ENCODE measurements at regions not wholly inside any gene's neighbourhood (a gene's known extent, or its start where the extent isn't known, plus 50 kb on each side); places are given as distances from the start of the nearest gene placed in this dataset.

GRCh38 chr14:78073028-78073427 is 97.1 kb upstream of the NRXN3 start:
- DNase-seq (ENCODE audit: low spot score): no peak

DNA sequence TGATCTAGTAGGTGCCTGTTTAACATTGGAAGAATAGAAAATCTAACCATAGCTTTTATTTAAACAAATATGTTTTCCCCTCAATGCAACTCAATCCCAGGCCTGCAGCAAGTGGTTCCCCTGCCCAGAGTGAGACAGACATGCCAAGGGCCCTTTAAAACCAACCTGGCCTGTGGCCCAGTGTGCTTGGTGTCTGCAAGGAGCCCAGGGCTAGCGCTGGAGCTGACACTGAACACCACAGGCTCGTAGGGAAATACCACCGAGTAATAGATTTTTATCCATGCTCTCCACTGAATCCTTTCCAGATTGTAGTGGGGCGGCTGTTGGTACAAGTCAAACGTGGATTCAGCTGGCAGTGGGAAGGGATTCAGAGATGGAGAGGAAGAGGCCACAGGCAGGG is 95.6 kb upstream of the NRXN3 start:
- no peak for DNase-seq (ENCODE audit: low spot score)

DNA sequence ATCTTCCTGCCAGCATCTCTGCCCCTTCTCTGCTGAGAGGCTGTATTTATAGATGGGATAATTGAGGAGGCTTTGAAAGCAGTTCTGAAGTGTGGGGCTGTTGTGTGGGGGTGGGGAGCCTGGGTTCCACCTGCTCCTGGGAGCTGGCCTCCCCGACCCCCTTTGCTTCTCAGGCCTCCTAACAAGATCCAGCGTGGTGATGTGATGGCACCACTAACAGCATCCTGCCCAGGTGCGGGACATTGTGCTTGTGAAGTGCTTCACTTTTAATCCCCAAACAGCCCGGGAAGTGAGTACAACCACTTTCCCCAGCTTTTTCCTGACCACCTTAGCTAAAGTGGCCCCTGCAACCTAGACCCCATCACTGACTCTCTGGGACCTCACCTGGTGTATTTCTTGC is 95.1 kb upstream of the NRXN3 start:
- DNase-seq (ENCODE audit: low spot score): no peak

- DNase-seq (ENCODE audit: low spot score): no peak
Observed at GRCh38 chr14:78075555-78076277, 94.5 kb upstream of the NRXN3 start.

GRCh38 chr14:78081245-78081644 is 88.9 kb upstream of the NRXN3 start:
- no peak for DNase-seq (ENCODE audit: low spot score)

- no peak for DNase-seq (ENCODE audit: low spot score)
Observed at GRCh38 chr14:78083837-78084236, 86.3 kb upstream of the NRXN3 start.

DNA sequence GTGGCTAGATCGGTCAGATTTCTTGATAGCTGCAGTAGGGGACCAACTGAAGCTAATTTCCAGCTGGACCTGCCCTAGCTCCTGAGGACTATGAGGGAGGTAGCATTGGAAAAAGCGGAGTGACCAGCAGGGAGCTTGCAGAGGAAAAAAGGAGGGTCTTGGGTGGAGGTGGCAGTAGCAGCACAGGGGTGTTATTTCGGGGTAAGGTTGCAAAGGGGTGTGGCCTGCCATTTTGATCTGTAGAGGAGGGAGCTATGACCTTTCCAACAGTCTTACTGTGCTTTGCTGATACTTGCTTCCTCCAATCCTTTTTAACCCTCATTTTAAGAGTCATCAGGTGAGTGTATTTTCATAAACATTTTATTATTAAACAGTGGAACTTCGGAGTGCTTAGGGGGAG is 83.8 kb upstream of the NRXN3 start:
- no peak for DNase-seq (ENCODE audit: low spot score)

DNA sequence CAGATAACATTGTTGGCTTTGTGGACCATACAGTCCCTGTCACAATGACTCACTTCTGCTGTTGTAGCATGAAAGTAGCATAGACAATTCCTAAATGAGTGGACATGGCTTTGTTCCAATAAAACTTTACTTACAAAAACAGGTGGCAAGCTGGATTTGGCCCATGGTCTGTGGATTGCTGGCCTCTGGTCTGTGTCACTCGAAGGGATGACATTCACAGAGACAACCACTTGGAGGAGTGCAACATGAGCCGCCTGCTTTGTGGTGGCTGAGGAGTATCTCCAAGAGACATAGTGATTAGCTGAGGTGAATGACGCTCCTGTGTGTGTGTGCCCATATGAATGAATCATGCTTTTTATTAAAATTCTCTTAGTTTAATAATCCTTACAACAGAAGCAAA is 81.3 kb upstream of the NRXN3 start:
- no peak for DNase-seq (ENCODE audit: low spot score)

DNA sequence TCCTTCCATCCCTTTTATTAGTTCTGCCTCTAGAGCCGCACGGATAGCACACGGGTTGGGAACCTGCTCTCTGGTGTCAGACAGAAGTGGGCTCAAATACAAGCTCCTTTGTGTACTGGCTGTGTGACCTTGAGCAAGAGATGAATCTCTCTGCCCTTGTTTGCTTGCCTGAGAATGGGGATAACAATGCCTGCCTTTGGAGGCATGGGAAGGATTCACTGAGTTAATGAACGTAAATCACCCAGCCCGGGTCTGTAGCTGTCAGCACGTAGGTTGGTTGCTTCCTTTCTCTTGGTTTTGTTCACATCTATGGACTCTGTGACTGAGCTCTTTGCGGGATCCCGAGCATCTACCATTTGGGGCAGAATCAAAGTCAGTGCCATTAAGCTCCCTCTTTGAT is 79.3 kb upstream of the NRXN3 start:
- DNase-seq (ENCODE audit: low spot score): no peak

- no peak for DNase-seq (ENCODE audit: low spot score)
Observed at GRCh38 chr14:78091361-78091760, 78.8 kb upstream of the NRXN3 start.

GRCh38 chr14:78092040-78092439 is 78.1 kb upstream of the NRXN3 start:
- DNase-seq (ENCODE audit: low spot score): no peak

DNA sequence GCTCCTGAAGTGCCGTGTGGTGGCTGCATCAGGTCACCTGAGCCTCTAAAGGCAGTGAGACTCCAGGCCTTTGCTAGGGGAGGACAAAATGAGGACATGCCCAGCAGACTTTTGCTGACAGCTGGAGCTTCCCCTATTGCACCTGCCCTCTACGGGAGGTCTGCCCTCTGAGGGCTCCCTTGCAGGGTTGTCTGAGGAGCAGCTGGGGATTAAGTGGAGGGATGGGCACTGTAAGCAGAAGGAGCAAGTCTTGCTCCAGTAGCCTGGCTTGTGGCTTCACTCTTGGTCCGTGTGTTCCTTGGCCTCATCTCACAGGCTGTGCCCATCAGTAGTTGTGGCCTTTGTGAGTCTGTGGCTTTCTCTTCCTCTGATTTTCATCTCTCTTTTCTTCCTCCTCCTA is 66.9 kb upstream of the NRXN3 start:
- no peak for DNase-seq (ENCODE audit: low spot score)

GRCh38 chr14:78104160-78104559 is 66.0 kb upstream of the NRXN3 start:
- DNase-seq (ENCODE audit: low spot score): no peak

GRCh38 chr14:78104655-78105054 is 65.5 kb upstream of the NRXN3 start:
- no peak for DNase-seq (ENCODE audit: low spot score)

DNA sequence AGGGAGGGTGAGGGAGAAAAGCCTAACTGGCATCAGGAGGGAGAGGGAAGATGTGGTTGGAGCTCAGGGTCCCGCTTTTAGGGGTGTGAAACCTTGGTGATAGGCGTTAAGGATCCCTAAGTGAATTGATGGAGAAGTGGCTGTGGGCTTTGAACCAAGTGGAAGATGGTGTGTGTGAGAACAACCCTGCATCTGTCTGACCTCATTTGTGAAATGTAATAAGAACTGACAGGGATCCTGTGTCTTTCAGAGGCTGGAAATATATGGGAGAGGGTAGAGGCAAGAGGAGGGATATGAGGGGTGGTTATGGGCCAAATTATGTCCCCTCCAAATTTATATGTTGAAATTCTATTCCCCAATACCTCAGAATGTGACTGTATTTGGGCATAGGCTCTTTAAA is 63.8 kb upstream of the NRXN3 start:
- DNase-seq (ENCODE audit: low spot score): no peak

DNA sequence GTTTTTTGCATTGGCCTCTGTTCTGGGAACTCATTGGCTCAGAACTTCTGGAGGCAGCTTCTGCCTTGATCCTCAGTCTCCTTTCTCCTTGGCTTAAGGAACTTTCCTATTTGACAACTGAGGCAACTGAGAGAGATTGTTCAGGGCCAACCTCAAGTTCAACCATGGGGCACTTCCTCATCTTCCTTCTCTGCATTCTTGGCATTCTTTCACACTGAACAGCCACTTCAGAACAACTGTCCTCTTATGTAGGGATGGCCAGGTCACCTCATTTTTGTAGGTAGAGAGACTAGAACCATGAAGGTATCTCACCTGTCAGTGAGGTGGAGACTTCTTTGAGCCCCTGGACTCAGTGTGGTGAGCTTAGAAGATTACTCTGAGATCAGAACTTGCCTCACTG is 63.0 kb upstream of the NRXN3 start:
- no peak for DNase-seq (ENCODE audit: low spot score)

DNA sequence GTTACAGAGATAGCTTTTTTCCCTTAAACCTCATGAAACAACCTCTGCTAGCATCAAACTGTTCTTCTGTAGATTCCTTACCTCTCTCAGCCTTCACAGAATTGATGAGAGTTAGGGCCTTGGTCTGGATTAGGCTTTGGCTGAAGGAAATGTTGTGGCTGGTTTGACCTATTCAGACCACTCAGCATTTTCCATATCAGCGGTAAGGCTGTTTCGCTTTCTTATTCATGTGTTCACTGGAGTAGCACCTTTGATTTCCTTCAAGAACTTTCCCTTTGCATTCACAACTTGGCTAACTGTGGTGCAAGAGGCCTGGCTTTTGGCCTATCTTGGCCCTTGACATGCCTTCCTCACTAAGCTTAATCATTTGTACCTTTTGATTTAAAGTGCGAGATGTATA is 50.7 kb upstream of the NRXN3 start:
- DNase-seq (ENCODE audit: low spot score): no peak

Measured in umbilical cord (tissue), 1 donor.